ENCODE measurements at regions not wholly inside any gene's neighbourhood (a gene's known extent, or its start where the extent isn't known, plus 50 kb on each side); places are given as distances from the start of the nearest gene placed in this dataset.

DNA sequence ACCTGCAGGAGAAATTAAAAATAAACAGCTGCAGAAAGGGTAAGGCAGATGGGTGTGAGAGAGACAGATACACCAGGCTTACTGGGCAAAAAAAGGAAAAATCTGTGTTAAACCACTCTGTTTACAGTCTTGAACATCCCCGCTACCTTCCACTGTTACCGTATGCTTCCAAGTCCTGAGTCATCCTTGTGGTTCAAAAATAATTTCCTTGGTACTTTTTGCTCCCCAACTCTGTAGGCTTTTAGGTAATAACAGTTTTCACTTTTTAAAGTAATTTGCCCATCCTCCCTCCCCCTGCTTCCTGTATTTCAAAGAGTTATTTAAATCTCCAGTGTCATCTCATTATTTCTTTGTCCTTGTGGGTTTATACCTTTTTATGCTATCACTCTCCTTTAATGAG, 210.1 kb upstream of the FAT4 start:
- ATAC-seq (ENCODE audit: low read depth): no peak
- Histone ChIP-seq H3K27me3 (ENCODE audit: insufficient read depth, poor library complexity, severe bottlenecking) (no peaks in the 10 kb centered on the region), H3K27ac (ENCODE audit: poor library complexity, severe bottlenecking) (no peak overlapping the region), H3K4me1 (ENCODE audit: insufficient read depth, poor library complexity, severe bottlenecking) (peaks cover 5% of the 10 kb centered on the region), H3K36me3 (ENCODE audit: low read depth) (no peaks in the 10 kb centered on the region), H3K4me3 (ENCODE audit: severe bottlenecking) (no peak overlapping the region), H3K9me3 (ENCODE audit: severe bottlenecking) (no peaks in the 10 kb centered on the region)
- TF ChIP-seq, protein P1, sequence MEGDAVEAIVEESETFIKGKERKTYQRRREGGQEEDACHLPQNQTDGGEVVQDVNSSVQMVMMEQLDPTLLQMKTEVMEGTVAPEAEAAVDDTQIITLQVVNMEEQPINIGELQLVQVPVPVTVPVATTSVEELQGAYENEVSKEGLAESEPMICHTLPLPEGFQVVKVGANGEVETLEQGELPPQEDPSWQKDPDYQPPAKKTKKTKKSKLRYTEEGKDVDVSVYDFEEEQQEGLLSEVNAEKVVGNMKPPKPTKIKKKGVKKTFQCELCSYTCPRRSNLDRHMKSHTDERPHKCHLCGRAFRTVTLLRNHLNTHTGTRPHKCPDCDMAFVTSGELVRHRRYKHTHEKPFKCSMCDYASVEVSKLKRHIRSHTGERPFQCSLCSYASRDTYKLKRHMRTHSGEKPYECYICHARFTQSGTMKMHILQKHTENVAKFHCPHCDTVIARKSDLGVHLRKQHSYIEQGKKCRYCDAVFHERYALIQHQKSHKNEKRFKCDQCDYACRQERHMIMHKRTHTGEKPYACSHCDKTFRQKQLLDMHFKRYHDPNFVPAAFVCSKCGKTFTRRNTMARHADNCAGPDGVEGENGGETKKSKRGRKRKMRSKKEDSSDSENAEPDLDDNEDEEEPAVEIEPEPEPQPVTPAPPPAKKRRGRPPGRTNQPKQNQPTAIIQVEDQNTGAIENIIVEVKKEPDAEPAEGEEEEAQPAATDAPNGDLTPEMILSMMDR (IDR thresholded peaks at IDR 0.05; ENCODE audit: poor library complexity, severe bottlenecking): no peak
- no peak for DNase-seq (ENCODE audit: low spot score)

DNA sequence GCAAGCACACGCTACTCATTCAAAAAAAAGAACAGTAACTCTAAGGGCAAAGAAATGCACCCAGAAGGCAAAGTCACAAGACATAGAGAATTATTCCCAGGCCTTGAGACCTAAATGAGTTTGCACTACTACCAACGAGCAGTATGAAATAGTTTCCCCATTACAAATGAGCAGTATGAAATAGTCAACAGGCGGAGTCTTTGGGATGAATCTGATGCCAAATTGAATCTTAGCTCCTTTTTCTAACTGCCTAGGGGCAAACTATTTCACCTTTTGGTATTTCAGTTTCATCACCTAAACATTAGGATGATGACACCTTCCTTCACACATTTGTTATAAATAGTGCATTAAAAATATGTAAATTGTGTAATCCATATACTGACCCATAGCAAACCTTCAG, 213.0 kb upstream of the FAT4 start:
- H3K27me3 ChIP-seq (ENCODE audit: insufficient read depth, poor library complexity, severe bottlenecking): no peaks in the 10 kb centered on the region
- TF ChIP-seq, protein P1 (IDR thresholded peaks at IDR 0.05; ENCODE audit: poor library complexity, severe bottlenecking): no peak
- no peaks in the 10 kb centered on the region for H3K9me3 ChIP-seq (ENCODE audit: severe bottlenecking)
- H3K27ac ChIP-seq (ENCODE audit: poor library complexity, severe bottlenecking): peak overlapping the region; percentile 10
- peaks cover 17% of the 10 kb centered on the region for H3K4me1 ChIP-seq (ENCODE audit: insufficient read depth, poor library complexity, severe bottlenecking)
- no peaks in the 10 kb centered on the region for H3K36me3 ChIP-seq (ENCODE audit: low read depth)
- H3K4me3 ChIP-seq (ENCODE audit: severe bottlenecking): no peak overlapping the region
- ATAC-seq (ENCODE audit: low read depth) (peak; percentile 80), DNase-seq (ENCODE audit: low spot score) (no peak)

DNA sequence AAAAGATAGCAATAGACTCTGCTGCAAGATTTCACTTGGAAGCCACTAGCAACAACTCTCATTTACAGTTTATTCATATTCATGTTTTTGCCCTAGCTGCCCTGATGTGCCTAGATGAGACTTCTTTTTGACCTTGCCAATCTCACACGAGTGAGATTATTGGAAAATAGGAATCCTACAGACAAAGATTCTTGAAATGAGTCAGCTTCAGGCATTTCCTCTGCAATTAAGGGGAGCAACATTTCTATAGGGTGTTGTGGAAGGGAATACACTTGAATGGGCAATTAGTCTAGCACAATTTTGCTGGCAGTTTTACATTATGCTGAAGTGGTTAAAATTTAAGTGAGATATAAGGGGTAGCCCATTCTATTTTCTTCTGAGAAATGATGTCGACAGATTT, 217.0 kb upstream of the FAT4 start:
- TF ChIP-seq, protein P1 (IDR thresholded peaks at IDR 0.05; ENCODE audit: poor library complexity, severe bottlenecking): no peak
- peak overlapping the region; percentile 4 for H3K27ac ChIP-seq (ENCODE audit: poor library complexity, severe bottlenecking)
- no peaks in the 10 kb centered on the region for H3K27me3 ChIP-seq (ENCODE audit: insufficient read depth, poor library complexity, severe bottlenecking)
- H3K9me3 ChIP-seq (ENCODE audit: severe bottlenecking): no peaks in the 10 kb centered on the region
- DNase-seq (ENCODE audit: low spot score): no peak
- H3K4me3 ChIP-seq (ENCODE audit: severe bottlenecking): no peak overlapping the region
- no peaks in the 10 kb centered on the region for H3K36me3 ChIP-seq (ENCODE audit: low read depth)
- ATAC-seq (ENCODE audit: low read depth): peak; percentile 53; the same call in 1 of the 3 replicates
- peaks cover 17% of the 10 kb centered on the region for H3K4me1 ChIP-seq (ENCODE audit: insufficient read depth, poor library complexity, severe bottlenecking)

DNA sequence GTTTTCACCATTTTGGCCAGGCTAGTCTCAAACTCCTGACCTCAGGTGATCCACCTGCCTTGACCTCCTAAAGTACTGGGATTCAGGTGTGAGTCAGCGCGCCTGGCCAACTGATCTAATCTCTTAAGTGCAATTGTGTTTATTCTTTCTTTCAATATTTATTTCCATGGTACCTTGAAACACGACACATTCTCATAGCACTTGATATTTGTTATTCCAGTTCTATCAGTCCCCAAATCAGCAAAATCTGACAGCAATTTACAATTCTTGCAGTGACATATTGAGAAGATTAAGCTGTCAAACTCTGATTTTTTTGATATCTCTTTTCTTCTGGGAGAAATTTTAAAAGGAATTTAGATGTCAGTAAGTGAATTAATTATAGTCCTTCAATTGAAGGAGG, 218.1 kb upstream of the FAT4 start:
- DNase-seq (ENCODE audit: low spot score) (no peak), ATAC-seq (ENCODE audit: low read depth) (no peak)
- no peaks in the 10 kb centered on the region for H3K36me3 ChIP-seq (ENCODE audit: low read depth)
- TF ChIP-seq, protein P1 (IDR thresholded peaks at IDR 0.05; ENCODE audit: poor library complexity, severe bottlenecking): no peak
- no peak overlapping the region for H3K27ac ChIP-seq (ENCODE audit: poor library complexity, severe bottlenecking)
- no peaks in the 10 kb centered on the region for H3K9me3 ChIP-seq (ENCODE audit: severe bottlenecking)
- H3K4me3 ChIP-seq (ENCODE audit: severe bottlenecking): no peak overlapping the region
- H3K27me3 ChIP-seq (ENCODE audit: insufficient read depth, poor library complexity, severe bottlenecking): no peaks in the 10 kb centered on the region
- H3K4me1 ChIP-seq (ENCODE audit: insufficient read depth, poor library complexity, severe bottlenecking): peaks cover 12% of the 10 kb centered on the region

DNA sequence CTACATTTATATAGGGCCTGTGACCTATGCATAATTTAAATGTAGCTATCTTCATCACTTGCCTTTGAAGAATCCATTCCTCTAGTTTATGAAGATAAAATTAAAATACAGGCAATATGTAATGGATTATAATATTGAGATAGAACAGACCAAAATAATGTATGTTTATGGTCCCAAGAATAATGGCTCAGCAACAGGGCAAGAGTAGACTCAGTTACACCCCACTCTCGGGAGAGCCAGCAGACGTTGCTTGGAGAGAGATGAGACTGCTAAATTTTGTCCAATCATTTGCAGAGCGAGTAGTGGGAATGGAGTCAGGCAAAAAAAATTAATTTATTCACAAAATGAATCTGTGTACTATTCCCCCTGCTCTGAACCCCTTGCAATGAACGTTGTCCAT, 223.2 kb upstream of the FAT4 start:
- Histone ChIP-seq H3K36me3 (ENCODE audit: low read depth) (no peaks in the 10 kb centered on the region), H3K27me3 (ENCODE audit: insufficient read depth, poor library complexity, severe bottlenecking) (no peaks in the 10 kb centered on the region), H3K27ac (ENCODE audit: poor library complexity, severe bottlenecking) (no peak overlapping the region), H3K4me1 (ENCODE audit: insufficient read depth, poor library complexity, severe bottlenecking) (no peaks in the 10 kb centered on the region), H3K4me3 (ENCODE audit: severe bottlenecking) (no peak overlapping the region), H3K9me3 (ENCODE audit: severe bottlenecking) (no peaks in the 10 kb centered on the region)
- TF ChIP-seq, protein P1 (IDR thresholded peaks at IDR 0.05; ENCODE audit: poor library complexity, severe bottlenecking): no peak
- DNase-seq (ENCODE audit: low spot score) (no peak), ATAC-seq (ENCODE audit: low read depth) (no peak)

Measured in RWPE2 (cell line).